GM10266 (cell line): ENCODE measurements at regions not wholly inside any gene's neighbourhood (a gene's known extent, or its start where the extent isn't known, plus 50 kb on each side); places are given as distances from the start of the nearest gene placed in this dataset.

Source experiments
- DNase-seq: peaks from one replicate; pipeline ENCODE4 v3.0.0; 2012; ENCODE audit errors: extremely low spot score
- TF ChIP-seq, protein P1 (sequence below): IDR thresholded peaks from 2 replicates; pipeline ENCODE4 v1.5.1; 2012; ENCODE audit warnings: mild to moderate bottlenecking, low read depth; ENCODE audit not compliant: control insufficient read depth, insufficient read depth; ENCODE audit errors: missing control alignments

DNA sequence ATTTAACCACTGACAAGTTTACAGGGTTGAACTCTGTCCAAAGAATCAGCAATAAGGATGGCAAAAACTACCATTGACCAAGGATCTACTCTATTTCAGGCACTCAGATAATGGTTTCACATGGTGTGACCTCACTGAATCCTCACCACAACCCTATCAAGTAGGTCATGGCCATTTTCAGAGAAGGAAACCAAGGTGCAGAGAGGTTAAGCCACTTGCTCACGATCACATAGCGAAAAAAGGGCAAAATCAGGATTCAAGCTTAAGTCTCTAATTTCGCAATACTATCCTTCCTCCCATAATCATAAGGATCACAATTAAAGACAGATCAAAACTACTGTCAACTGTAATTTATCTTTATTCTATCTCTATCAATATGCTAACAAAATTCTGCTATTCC is 191.0 kb upstream of the AFF2 start:
- TF ChIP-seq, protein P1, sequence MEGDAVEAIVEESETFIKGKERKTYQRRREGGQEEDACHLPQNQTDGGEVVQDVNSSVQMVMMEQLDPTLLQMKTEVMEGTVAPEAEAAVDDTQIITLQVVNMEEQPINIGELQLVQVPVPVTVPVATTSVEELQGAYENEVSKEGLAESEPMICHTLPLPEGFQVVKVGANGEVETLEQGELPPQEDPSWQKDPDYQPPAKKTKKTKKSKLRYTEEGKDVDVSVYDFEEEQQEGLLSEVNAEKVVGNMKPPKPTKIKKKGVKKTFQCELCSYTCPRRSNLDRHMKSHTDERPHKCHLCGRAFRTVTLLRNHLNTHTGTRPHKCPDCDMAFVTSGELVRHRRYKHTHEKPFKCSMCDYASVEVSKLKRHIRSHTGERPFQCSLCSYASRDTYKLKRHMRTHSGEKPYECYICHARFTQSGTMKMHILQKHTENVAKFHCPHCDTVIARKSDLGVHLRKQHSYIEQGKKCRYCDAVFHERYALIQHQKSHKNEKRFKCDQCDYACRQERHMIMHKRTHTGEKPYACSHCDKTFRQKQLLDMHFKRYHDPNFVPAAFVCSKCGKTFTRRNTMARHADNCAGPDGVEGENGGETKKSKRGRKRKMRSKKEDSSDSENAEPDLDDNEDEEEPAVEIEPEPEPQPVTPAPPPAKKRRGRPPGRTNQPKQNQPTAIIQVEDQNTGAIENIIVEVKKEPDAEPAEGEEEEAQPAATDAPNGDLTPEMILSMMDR = no peak
- no peak for DNase-seq

GRCh38 chrX:148310426-148311165 is 189.8 kb upstream of the AFF2 start:
- TF ChIP-seq, protein P1 = no peak
- no peak for DNase-seq

DNA sequence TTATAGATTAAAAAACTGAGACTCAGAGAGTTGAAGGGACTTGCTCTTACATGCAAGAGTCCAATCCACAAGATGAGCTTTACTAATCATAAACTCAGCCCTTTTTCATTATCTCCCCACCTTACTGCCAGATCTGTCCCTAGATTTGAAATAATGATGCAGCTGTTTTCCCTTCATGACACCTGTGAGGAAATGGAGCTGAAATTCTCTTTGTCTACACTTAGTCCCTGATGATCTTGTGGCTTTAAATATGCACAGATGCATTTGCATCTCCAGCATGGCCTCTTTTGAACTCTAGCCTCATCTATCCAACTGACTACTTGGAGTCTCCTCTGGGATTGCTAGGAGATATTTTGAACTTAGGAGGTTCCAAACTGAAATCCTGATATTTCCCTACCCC is 188.9 kb upstream of the AFF2 start:
- DNase-seq = no peak
- TF ChIP-seq, protein P1 = no peak

GRCh38 chrX:148314876-148315275 is 185.5 kb upstream of the AFF2 start:
- TF ChIP-seq, protein P1 = no peak
- DNase-seq = no peak

GRCh38 chrX:148316446-148316845 is 184.0 kb upstream of the AFF2 start:
- DNase-seq = no peak
- TF ChIP-seq, protein P1 = no peak

DNA sequence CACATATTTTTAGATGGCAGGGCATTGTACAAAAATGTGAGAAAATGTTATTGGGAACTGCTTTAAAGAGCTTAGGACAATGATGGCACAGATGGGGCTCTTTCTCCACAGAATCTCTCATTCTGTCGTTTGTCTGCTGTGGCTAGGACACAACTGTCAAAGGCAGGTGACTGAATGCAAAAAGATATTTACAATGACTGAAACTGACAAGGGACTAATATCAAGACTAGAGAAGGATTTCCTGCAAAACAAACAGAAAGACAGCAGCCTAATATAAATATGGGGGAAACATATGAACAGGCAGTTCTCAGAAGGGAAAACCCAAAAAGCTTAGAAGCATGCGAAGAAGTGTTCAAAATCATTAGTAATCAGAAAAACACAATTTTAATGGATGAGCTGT is 177.5 kb upstream of the AFF2 start:
- DNase-seq = no peak
- TF ChIP-seq, protein P1 = no peak

- no peak for DNase-seq
- TF ChIP-seq, protein P1 = no peak
These were observed 166.4 kb upstream of the AFF2 start for GRCh38 chrX:148333989-148334388.
